NT2/D1 (cell line): ENCODE measurements at regions not wholly inside any gene's neighbourhood (a gene's known extent, or its start where the extent isn't known, plus 50 kb on each side); places are given as distances from the start of the nearest gene placed in this dataset.
"Not testable (repeated sequence)": the region's sequence is repeated elsewhere in the genome, so short reads cannot be mapped to it uniquely, and the experiment has no call there.

Experiments used
- SUZ12 ChIP-seq: IDR thresholded peaks from 2 replicates; pipeline ENCODE4 v1.6.1; 2011; ENCODE audit not compliant: insufficient read length, insufficient read depth; ENCODE audit errors: extremely low read depth
- YY1 ChIP-seq: IDR thresholded peaks from 2 replicates; pipeline ENCODE4 v1.6.1; 2011; ENCODE audit not compliant: insufficient read length, insufficient read depth

- TF ChIP-seq YY1, SUZ12: not testable (repeated sequence)
Observed at GRCh38 chr4:3623809-3624329, 91.6 kb upstream of the LRPAP1 start.
